ENCODE measurements at regions not wholly inside any gene's neighbourhood (a gene's known extent, or its start where the extent isn't known, plus 50 kb on each side); places are given as distances from the start of the nearest gene placed in this dataset.

DNA sequence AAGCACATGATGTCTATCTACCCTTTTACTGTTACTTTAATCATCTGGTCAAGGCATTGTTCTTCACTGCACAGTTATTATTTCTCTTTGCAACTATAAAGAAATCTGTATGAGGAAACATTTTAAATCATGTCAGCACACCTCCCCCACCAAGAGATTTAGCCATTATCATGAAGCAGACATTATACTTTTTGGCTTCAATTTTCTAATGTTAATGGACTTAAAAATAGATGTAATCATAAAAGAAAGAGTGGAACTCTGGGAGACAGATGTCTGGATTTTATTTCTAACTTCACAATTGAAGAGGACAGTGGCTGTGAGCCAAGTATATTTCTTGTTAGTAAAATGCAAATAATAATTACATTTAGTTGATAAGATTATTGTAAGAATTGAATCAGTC is 932.4 kb downstream of the TAF11L14 start:
- no peaks in the 10 kb centered on the region for H3K36me3 ChIP-seq (ENCODE audit: control insufficient read depth in 2 of 4, insufficient read depth in 4 of 4, low read length in 3 of 4)
- ChIA-PET POLR2A (ENCODE audit: partially characterized antibody) (no interaction called here), CTCF (ENCODE audit: partially characterized antibody) (no interaction called here)
- no peaks in the 10 kb centered on the region for H3K23me2 ChIP-seq (ENCODE audit: low read depth, low read length)
- no peak overlapping the region for H4K8ac ChIP-seq (ENCODE audit: extremely low read depth, insufficient read depth, low read length)
- H3K56ac ChIP-seq (replicated peaks; ENCODE audit: insufficient read length, low read depth, low read length): no peak overlapping the region
- H4K20me1 ChIP-seq (replicated peaks in 1 of 2; ENCODE audit: control insufficient read depth in 1 of 2, insufficient read depth in 2 of 2, low read length in 2 of 2): no peaks in the 10 kb centered on the region
- no peak overlapping the region for H3K27ac ChIP-seq (ENCODE audit: low read depth, low read length)
- no peak overlapping the region for H2AFZ ChIP-seq (ENCODE audit: low read length)
- H2BK5ac ChIP-seq (ENCODE audit: low read depth, low read length): no peak overlapping the region
- no peaks in the 10 kb centered on the region for H3K79me2 ChIP-seq (ENCODE audit: control insufficient read depth in 1 of 2, insufficient read depth in 2 of 2, low read length in 2 of 2)
- no peak overlapping the region for H2AK5ac ChIP-seq (ENCODE audit: low read depth, low read length)
- no peak overlapping the region for H3K4ac ChIP-seq (replicated peaks; ENCODE audit: insufficient read length, low read depth, low read length)
- H4K5ac ChIP-seq (ENCODE audit: insufficient read length, low read depth, low read length): no peak overlapping the region
- no peak overlapping the region for H2BK20ac ChIP-seq (ENCODE audit: low read length)
- no peaks in the 10 kb centered on the region for H3K79me1 ChIP-seq (ENCODE audit: low read depth, low read length)
- no peak overlapping the region for H2BK12ac ChIP-seq (ENCODE audit: low read depth, low read length)
- FAIRE-seq (no peak), DNase-seq (ENCODE audit: low read depth in 1 of 2, low spot score in 2 of 2) (no peak)
- H4K91ac ChIP-seq (replicated peaks; ENCODE audit: insufficient read length, low read length): no peak overlapping the region
- H3K4me1 ChIP-seq (replicated peaks in 1 of 4; ENCODE audit: control insufficient read depth in 3 of 4, insufficient read depth in 4 of 4, low read length in 3 of 4): peaks cover 0 to 3% (median 0%) of the 10 kb centered on the region in 4 experiments; a peak in 1 of 7 replicates
- no peak overlapping the region for H3K4me3 ChIP-seq (ENCODE audit: extremely low read depth in 1 of 4, insufficient read depth in 2 of 4, low read depth in 3 of 4, low read length in 4 of 4)
- H3K4me2 ChIP-seq (ENCODE audit: insufficient read depth in 1 of 2, low read depth in 2 of 2, low read length in 2 of 2): no peak overlapping the region
- no peak overlapping the region for H2BK120ac ChIP-seq (replicated peaks; ENCODE audit: low read depth, low read length)
- no peaks in the 10 kb centered on the region for H3K9me3 ChIP-seq (ENCODE audit: insufficient read depth in 2 of 2, low read depth in 1 of 2, low read length in 1 of 2)
- no peak overlapping the region for H2BK15ac ChIP-seq (ENCODE audit: low read length)
- H3K27me3 ChIP-seq (replicated peaks in 1 of 4; ENCODE audit: control insufficient read depth in 3 of 4, extremely low read depth in 1 of 4, insufficient read depth in 3 of 4, low read length in 3 of 4): no peaks in the 10 kb centered on the region
- H3K14ac ChIP-seq (ENCODE audit: insufficient read length): no peak overlapping the region
- no peak overlapping the region for H3K9ac ChIP-seq (replicated peaks in 1 of 4; ENCODE audit: extremely low read depth in 1 of 4, low read depth in 3 of 4, low read length in 3 of 4)
- H3K18ac ChIP-seq (ENCODE audit: extremely low read depth, low read length): no peak overlapping the region
- H3K23ac ChIP-seq (ENCODE audit: insufficient read length): no peak overlapping the region
- TF ChIP-seq, protein P1, sequence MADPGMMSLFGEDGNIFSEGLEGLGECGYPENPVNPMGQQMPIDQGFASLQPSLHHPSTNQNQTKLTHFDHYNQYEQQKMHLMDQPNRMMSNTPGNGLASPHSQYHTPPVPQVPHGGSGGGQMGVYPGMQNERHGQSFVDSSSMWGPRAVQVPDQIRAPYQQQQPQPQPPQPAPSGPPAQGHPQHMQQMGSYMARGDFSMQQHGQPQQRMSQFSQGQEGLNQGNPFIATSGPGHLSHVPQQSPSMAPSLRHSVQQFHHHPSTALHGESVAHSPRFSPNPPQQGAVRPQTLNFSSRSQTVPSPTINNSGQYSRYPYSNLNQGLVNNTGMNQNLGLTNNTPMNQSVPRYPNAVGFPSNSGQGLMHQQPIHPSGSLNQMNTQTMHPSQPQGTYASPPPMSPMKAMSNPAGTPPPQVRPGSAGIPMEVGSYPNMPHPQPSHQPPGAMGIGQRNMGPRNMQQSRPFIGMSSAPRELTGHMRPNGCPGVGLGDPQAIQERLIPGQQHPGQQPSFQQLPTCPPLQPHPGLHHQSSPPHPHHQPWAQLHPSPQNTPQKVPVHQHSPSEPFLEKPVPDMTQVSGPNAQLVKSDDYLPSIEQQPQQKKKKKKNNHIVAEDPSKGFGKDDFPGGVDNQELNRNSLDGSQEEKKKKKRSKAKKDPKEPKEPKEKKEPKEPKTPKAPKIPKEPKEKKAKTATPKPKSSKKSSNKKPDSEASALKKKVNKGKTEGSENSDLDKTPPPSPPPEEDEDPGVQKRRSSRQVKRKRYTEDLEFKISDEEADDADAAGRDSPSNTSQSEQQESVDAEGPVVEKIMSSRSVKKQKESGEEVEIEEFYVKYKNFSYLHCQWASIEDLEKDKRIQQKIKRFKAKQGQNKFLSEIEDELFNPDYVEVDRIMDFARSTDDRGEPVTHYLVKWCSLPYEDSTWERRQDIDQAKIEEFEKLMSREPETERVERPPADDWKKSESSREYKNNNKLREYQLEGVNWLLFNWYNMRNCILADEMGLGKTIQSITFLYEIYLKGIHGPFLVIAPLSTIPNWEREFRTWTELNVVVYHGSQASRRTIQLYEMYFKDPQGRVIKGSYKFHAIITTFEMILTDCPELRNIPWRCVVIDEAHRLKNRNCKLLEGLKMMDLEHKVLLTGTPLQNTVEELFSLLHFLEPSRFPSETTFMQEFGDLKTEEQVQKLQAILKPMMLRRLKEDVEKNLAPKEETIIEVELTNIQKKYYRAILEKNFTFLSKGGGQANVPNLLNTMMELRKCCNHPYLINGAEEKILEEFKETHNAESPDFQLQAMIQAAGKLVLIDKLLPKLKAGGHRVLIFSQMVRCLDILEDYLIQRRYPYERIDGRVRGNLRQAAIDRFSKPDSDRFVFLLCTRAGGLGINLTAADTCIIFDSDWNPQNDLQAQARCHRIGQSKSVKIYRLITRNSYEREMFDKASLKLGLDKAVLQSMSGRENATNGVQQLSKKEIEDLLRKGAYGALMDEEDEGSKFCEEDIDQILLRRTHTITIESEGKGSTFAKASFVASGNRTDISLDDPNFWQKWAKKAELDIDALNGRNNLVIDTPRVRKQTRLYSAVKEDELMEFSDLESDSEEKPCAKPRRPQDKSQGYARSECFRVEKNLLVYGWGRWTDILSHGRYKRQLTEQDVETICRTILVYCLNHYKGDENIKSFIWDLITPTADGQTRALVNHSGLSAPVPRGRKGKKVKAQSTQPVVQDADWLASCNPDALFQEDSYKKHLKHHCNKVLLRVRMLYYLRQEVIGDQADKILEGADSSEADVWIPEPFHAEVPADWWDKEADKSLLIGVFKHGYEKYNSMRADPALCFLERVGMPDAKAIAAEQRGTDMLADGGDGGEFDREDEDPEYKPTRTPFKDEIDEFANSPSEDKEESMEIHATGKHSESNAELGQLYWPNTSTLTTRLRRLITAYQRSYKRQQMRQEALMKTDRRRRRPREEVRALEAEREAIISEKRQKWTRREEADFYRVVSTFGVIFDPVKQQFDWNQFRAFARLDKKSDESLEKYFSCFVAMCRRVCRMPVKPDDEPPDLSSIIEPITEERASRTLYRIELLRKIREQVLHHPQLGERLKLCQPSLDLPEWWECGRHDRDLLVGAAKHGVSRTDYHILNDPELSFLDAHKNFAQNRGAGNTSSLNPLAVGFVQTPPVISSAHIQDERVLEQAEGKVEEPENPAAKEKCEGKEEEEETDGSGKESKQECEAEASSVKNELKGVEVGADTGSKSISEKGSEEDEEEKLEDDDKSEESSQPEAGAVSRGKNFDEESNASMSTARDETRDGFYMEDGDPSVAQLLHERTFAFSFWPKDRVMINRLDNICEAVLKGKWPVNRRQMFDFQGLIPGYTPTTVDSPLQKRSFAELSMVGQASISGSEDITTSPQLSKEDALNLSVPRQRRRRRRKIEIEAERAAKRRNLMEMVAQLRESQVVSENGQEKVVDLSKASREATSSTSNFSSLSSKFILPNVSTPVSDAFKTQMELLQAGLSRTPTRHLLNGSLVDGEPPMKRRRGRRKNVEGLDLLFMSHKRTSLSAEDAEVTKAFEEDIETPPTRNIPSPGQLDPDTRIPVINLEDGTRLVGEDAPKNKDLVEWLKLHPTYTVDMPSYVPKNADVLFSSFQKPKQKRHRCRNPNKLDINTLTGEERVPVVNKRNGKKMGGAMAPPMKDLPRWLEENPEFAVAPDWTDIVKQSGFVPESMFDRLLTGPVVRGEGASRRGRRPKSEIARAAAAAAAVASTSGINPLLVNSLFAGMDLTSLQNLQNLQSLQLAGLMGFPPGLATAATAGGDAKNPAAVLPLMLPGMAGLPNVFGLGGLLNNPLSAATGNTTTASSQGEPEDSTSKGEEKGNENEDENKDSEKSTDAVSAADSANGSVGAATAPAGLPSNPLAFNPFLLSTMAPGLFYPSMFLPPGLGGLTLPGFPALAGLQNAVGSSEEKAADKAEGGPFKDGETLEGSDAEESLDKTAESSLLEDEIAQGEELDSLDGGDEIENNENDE (IDR thresholded peaks at IDR 0.05; ENCODE audit: insufficient replicate concordance, low read length): no peak
- TF ChIP-seq BRCA1 (IDR thresholded peaks at IDR 0.05; ENCODE audit: low read depth, low read length): no peak

All from H1 (cell line).